ENCODE measurements at regions not wholly inside any gene's neighbourhood (a gene's known extent, or its start where the extent isn't known, plus 50 kb on each side); places are given as distances from the start of the nearest gene placed in this dataset.

GRCh38 chr3:87161013-87161412 is 66.1 kb upstream of the CHMP2B start:
- no peaks in the 10 kb centered on the region for H3K23me2 ChIP-seq (ENCODE audit: low read depth, low read length)
- DNase-seq (ENCODE audit: low read depth in 1 of 2, low spot score in 2 of 2) (no peak), FAIRE-seq (no peak)
- no peak overlapping the region for H2BK5ac ChIP-seq (ENCODE audit: low read depth, low read length)
- H3K23ac ChIP-seq (ENCODE audit: insufficient read length): no peak overlapping the region
- WGBS, 2 experiments (ENCODE audit: extremely low coverage in 1 of 2, insufficient coverage in 1 of 2, insufficient read length in 1 of 2, insufficient replicate concordance in 2 of 2, low coverage in 1 of 2, low lambda C conversion rate in 2 of 2, missing lambda C conversion rate in 1 of 2): 85% methylated on average over 3 of the region's 3 CpGs; no CpG with 5 or more reads in 1 of the 2 experiments
- no peak overlapping the region for H3K27ac ChIP-seq (ENCODE audit: low read depth, low read length)
- H2BK20ac ChIP-seq (ENCODE audit: low read length): no peak overlapping the region
- H4K20me1 ChIP-seq (replicated peaks in 1 of 2; ENCODE audit: control insufficient read depth in 1 of 2, insufficient read depth in 2 of 2, low read length in 2 of 2): no peaks in the 10 kb centered on the region
- POLR2A ChIA-PET (ENCODE audit: partially characterized antibody): no interaction called here
- no peaks in the 10 kb centered on the region for H3K79me1 ChIP-seq (ENCODE audit: low read depth, low read length)
- no peak overlapping the region for H2AK5ac ChIP-seq (ENCODE audit: low read depth, low read length)
- H4K8ac ChIP-seq (ENCODE audit: extremely low read depth, insufficient read depth, low read length): no peak overlapping the region
- no peak overlapping the region for H3K4ac ChIP-seq (replicated peaks; ENCODE audit: insufficient read length, low read depth, low read length)
- H2BK12ac ChIP-seq (ENCODE audit: low read depth, low read length): no peak overlapping the region
- no peak overlapping the region for H2BK120ac ChIP-seq (replicated peaks; ENCODE audit: low read depth, low read length)
- peak overlapping the region; percentile 31; the same call in 1 of the 2 replicates for H2BK15ac ChIP-seq (ENCODE audit: low read length)
- H4K5ac ChIP-seq (ENCODE audit: insufficient read length, low read depth, low read length): no peak overlapping the region
- H3K56ac ChIP-seq (replicated peaks; ENCODE audit: insufficient read length, low read depth, low read length): no peak overlapping the region
- CTCF ChIA-PET (ENCODE audit: partially characterized antibody): interaction anchor here (0.7 to 1.6 kb wide), 5 partner anchors 8 to 387 kb away, joined by 3 to 4 read pairs (median 3); no protein-coding TSS in a partner anchor
- no peaks in the 10 kb centered on the region for H3K79me2 ChIP-seq (ENCODE audit: control insufficient read depth in 1 of 2, insufficient read depth in 2 of 2, low read length in 2 of 2)
- H3K9me3 ChIP-seq (ENCODE audit: insufficient read depth in 2 of 2, low read depth in 1 of 2, low read length in 1 of 2): no peaks in the 10 kb centered on the region
- H3K27me3 ChIP-seq (replicated peaks in 1 of 4; ENCODE audit: control insufficient read depth in 3 of 4, extremely low read depth in 1 of 4, insufficient read depth in 3 of 4, low read length in 3 of 4): no peaks in the 10 kb centered on the region
- H2AFZ ChIP-seq (ENCODE audit: low read length): peak overlapping the region; percentile 82; the same call in 1 of the 2 replicates
- no peaks in the 10 kb centered on the region for H3K36me3 ChIP-seq (ENCODE audit: control insufficient read depth in 2 of 4, insufficient read depth in 4 of 4, low read length in 3 of 4)
- H3K4me1 ChIP-seq (replicated peaks in 1 of 4; ENCODE audit: control insufficient read depth in 3 of 4, insufficient read depth in 4 of 4, low read length in 3 of 4): peaks cover 0 to 9% (median 2%) of the 10 kb centered on the region in 4 experiments; a peak in 2 of 7 replicates
- H3K9ac ChIP-seq (replicated peaks in 1 of 4; ENCODE audit: extremely low read depth in 1 of 4, low read depth in 3 of 4, low read length in 3 of 4): no peak overlapping the region
- no peak overlapping the region for H3K4me2 ChIP-seq (ENCODE audit: insufficient read depth in 1 of 2, low read depth in 2 of 2, low read length in 2 of 2)
- H3K18ac ChIP-seq (ENCODE audit: extremely low read depth, low read length): no peak overlapping the region
- no peak overlapping the region for H4K91ac ChIP-seq (replicated peaks; ENCODE audit: insufficient read length, low read length)
- H3K14ac ChIP-seq (ENCODE audit: insufficient read length): no peak overlapping the region
- H3K4me3 ChIP-seq (ENCODE audit: extremely low read depth in 1 of 4, insufficient read depth in 2 of 4, low read depth in 3 of 4, low read length in 4 of 4): no peak overlapping the region
- TF ChIP-seq, protein P1, sequence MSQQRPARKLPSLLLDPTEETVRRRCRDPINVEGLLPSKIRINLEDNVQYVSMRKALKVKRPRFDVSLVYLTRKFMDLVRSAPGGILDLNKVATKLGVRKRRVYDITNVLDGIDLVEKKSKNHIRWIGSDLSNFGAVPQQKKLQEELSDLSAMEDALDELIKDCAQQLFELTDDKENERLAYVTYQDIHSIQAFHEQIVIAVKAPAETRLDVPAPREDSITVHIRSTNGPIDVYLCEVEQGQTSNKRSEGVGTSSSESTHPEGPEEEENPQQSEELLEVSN (IDR thresholded peaks at IDR 0.05): no peak
- TF ChIP-seq CHD2 (IDR thresholded peaks at IDR 0.05; ENCODE audit: low read length) (no peak), BRCA1 (IDR thresholded peaks at IDR 0.05; ENCODE audit: low read depth, low read length) (no peak), NRF1 (IDR thresholded peaks at IDR 0.05; ENCODE audit: low read depth, low read length) (no peak), EGR1 (IDR thresholded peaks at IDR 0.05; ENCODE audit: borderline replicate concordance, low read depth, low read length) (no peak), SP1 (IDR thresholded peaks at IDR 0.05; ENCODE audit: low read depth, low read length) (no peak), RAD21 (IDR thresholded peaks at IDR 0.05 in 1 of 2, conservative IDR thresholded peaks at IDR 0.05 in 1 of 2; ENCODE audit: low read depth in 2 of 2, low read length in 2 of 2) (no peak), TEAD4 (IDR thresholded peaks at IDR 0.05; ENCODE audit: low read depth, low read length) (no peak), ZNF274 (IDR thresholded peaks at IDR 0.05; ENCODE audit: borderline replicate concordance, extremely low read depth, low read length) (no peak)

All from H1 (cell line).